HCT116 (cell line): ENCODE measurements at regions not wholly inside any gene's neighbourhood (a gene's known extent, or its start where the extent isn't known, plus 50 kb on each side); places are given as distances from the start of the nearest gene placed in this dataset.

Experiments used
- ATAC-seq: fragments of 200-7000 bp; cut with Tn5 transposase; 2 replicates; pipeline ENCODE4 v1.9.1; 2020; ENCODE audit warnings: mild to moderate bottlenecking, moderate library complexity
- BruUV-seq: library from RNA; stranded (reverse); fragments of 400-500 nt; replicated peaks from 2 replicates; lab custom pipeline; 2021; lab: Mats Ljungman, UMichigan
- CTCF ChIA-PET: fragments of 300-600 bp; sonication (Branson Sonifier 250); formaldehyde crosslinking; loops from one replicate; lab custom pipeline; 2021; ENCODE audit warnings: antibody characterized with exemption; lab: Charles Lee
- POLR2A ChIA-PET: fragments of 300-600, 350-600 bp; sonication (Branson Sonifier 250); formaldehyde crosslinking; loops from one replicate; lab custom pipeline; 2021; ENCODE audit warnings: antibody characterized with exemption; lab: Charles Lee
- RAD21 ChIA-PET, 2 experiments: fragments of 300-600 bp; sonication (Branson Sonifier 250); formaldehyde crosslinking; loops; one replicate each; lab custom pipeline; 2023; ENCODE audit warnings: low total read pairs in 2 of 2; ENCODE audit not compliant: uncharacterized antibody in 2 of 2, unreplicated experiment in 2 of 2, low non-redundant PET in 1 of 2; lab: Charles Lee
- DNase-seq: peaks from one replicate; pipeline ENCODE4 v3.0.0-alpha.2; 2010; ENCODE audit warnings: low read depth, low spot score
- H2AFZ ChIP-seq: fragments of 200-600 bp; shearing (Covaris generic), sonication (generic); 2 replicates; pipeline ENCODE4 v1.6.1; 2017; ENCODE audit warnings: low read depth, mixed run types, mixed read lengths, antibody characterized with exemption, low read length; ENCODE audit not compliant: poor library complexity, severe bottlenecking
- H3K27ac ChIP-seq: 2 replicates; pipeline ENCODE4 v1.5.1; 2012; ENCODE audit warnings: low read depth, low read length
- H3K27me3 ChIP-seq: fragments of 200-600 bp; sonication (generic); 2 replicates; pipeline ENCODE4 v1.6.1; 2016; ENCODE audit warnings: mixed run types, low read length, mixed read lengths; ENCODE audit not compliant: insufficient read depth
- H3K36me3 ChIP-seq, 2 experiments: fragments of 200-500 bp in 1 of 2; fragments of 200-600 bp in 1 of 2; sonication (Bioruptor generic) in 1 of 2; sonication (generic) in 1 of 2; 2 replicates each; pipeline versions ENCODE4 v1.5.1 to v1.6.1; 2014 to 2016; ENCODE audit warnings: low read length in 2 of 2, inconsistent platforms in 1 of 2, mixed read lengths in 1 of 2, mixed run types in 1 of 2; ENCODE audit not compliant: insufficient read depth in 2 of 2, control insufficient read depth in 1 of 2
- H3K4me1 ChIP-seq, 2 experiments: fragments of 200-600 bp in 1 of 2; sonication (generic) in 1 of 2; 2 replicates each; pipeline versions ENCODE4 v1.5.1 to v1.6.1; 2012 to 2017; ENCODE audit warnings: low read length in 2 of 2, inconsistent platforms in 1 of 2, mild to moderate bottlenecking in 1 of 2, mixed read lengths in 1 of 2, mixed run types in 1 of 2, moderate library complexity in 1 of 2; ENCODE audit not compliant: insufficient read depth in 2 of 2, control insufficient read depth in 1 of 2
- H3K4me2 ChIP-seq: fragments of 200-600 bp; sonication (generic); 2 replicates; pipeline ENCODE4 v1.6.1; 2017; ENCODE audit warnings: mixed run types, low read length, mixed read lengths
- H3K4me3 ChIP-seq, 2 experiments: fragments of 200-600 bp in 1 of 2; sonication (generic) in 1 of 2; replicated peaks in 1 of 2; 2 replicates each; pipeline ENCODE4 v1.5.1; 2011 to 2016; ENCODE audit warnings: low read length in 2 of 2, control low read depth in 1 of 2, low read depth in 1 of 2, mild to moderate bottlenecking in 1 of 2, mixed read lengths in 1 of 2, mixed run types in 1 of 2
- H3K79me2 ChIP-seq: fragments of 200-600 bp; sonication (generic); 2 replicates; pipeline ENCODE4 v1.6.1; 2017; ENCODE audit warnings: mild to moderate bottlenecking, mixed run types, low read length, moderate library complexity, mixed read lengths; ENCODE audit not compliant: insufficient read depth
- H3K9ac ChIP-seq: fragments of 200-600 bp; sonication (generic); 2 replicates; pipeline ENCODE4 v1.6.1; 2016; ENCODE audit warnings: low read length, mixed read lengths
- H3K9me2 ChIP-seq: fragments of 200-600 bp; sonication (generic), shearing (Covaris generic); 2 replicates; pipeline ENCODE4 v1.6.1; 2017; ENCODE audit warnings: mixed run types, mild to moderate bottlenecking, moderate library complexity; ENCODE audit not compliant: insufficient read depth
- H3K9me3 ChIP-seq, 2 experiments: fragments of 200-500 bp in 1 of 2; fragments of 200-600 bp in 1 of 2; sonication (Bioruptor generic) in 1 of 2; sonication (generic) in 1 of 2; 2 replicates each; pipeline ENCODE4 v1.6.1; 2014 to 2017; ENCODE audit warnings: low read length in 2 of 2, mixed read lengths in 2 of 2, inconsistent platforms in 1 of 2, low read depth in 1 of 2, mild to moderate bottlenecking in 1 of 2, mixed run types in 1 of 2, moderate library complexity in 1 of 2; ENCODE audit not compliant: control insufficient read depth in 1 of 2, insufficient read depth in 1 of 2
- H4K20me1 ChIP-seq: fragments of 200-600 bp; sonication (generic), shearing (Covaris generic); 2 replicates; pipeline ENCODE4 v1.6.1; 2017; ENCODE audit warnings: mixed run types, mild to moderate bottlenecking, moderate library complexity; ENCODE audit not compliant: insufficient read depth
- CTCF ChIP-seq, 3 experiments: fragments of 200-600 bp in 1 of 3; sonication (generic) in 1 of 3; IDR thresholded peaks in 2 of 3; conservative IDR thresholded peaks in 1 of 3; 2 replicates each; pipeline ENCODE4 v1.5.1; 2012 to 2017; ENCODE audit warnings: low read depth in 2 of 3, low read length in 2 of 3, antibody characterized with exemption in 1 of 3, borderline replicate concordance in 1 of 3, control low read depth in 1 of 3, mild to moderate bottlenecking in 1 of 3, mixed read lengths in 1 of 3, mixed run types in 1 of 3, moderate library complexity in 1 of 3; ENCODE audit not compliant: insufficient read depth in 1 of 3
- MAX ChIP-seq: IDR thresholded peaks from 2 replicates; pipeline ENCODE4 v1.6.1; 2012
- POLR2A ChIP-seq: IDR thresholded peaks from 2 replicates; pipeline ENCODE4 v1.7.0; 2011; ENCODE audit warnings: borderline replicate concordance; ENCODE audit not compliant: insufficient read depth, insufficient read length; ENCODE audit errors: extremely low read depth
- SRF ChIP-seq: IDR thresholded peaks from 2 replicates; pipeline ENCODE4 v1.6.1; 2012; ENCODE audit warnings: low read depth
- ZBTB33 ChIP-seq: IDR thresholded peaks from 2 replicates; pipeline ENCODE4 v1.6.1; 2011; ENCODE audit warnings: mild to moderate bottlenecking, low read length, moderate library complexity; ENCODE audit not compliant: insufficient replicate concordance; ENCODE audit errors: extremely low read depth
- intact Hi-C: fragments of 100-400 bp; cut with micrococcal nuclease; formaldehyde crosslinking; loops from 2 replicates; pipeline ENCODE4 v1.10.0; 2022

GRCh38 chr18:24695168-24695567, 234.7 kb downstream of the HRH4 start (continued):
- no peak for TF ChIP-seq CTCF (IDR thresholded peaks at IDR 0.05 in 2 of 3, conservative IDR thresholded peaks at IDR 0.05 in 1 of 3; ENCODE audit: borderline replicate concordance in 1 of 3, insufficient read depth in 1 of 3, low read depth in 2 of 3, low read length in 2 of 3)
- TF ChIP-seq ZBTB33, result no peak

DNA sequence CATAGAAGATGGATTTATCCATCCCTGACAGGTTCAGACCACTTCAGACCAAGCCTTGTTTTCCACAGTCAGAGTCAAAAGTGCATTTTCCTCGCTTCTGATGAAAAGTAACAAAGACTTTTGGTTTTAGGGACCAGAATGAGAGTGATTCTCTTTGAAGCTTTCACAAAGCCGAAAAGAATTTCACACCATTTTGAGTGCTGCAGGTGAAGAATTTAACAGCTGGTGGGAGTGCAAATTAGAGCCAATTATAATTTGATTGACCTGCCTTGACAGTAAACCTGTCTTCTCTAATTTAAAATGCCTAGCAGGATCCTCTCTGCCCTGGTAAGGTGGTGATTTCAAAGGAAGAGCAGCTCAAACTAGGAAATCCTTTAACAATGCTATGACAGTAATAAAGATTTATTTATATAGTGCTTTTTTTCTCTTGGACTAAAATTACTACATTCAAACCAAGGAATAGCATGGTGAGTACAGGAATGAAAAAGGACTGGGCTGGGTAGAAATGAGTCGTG, 241.6 kb downstream of the HRH4 start:
- Histone ChIP-seq H3K9me2 (no peaks in the 10 kb centered on the region), H3K36me3 (no peaks in the 10 kb centered on the region), H2AFZ (no peak overlapping the region), H3K4me3 (no peak overlapping the region), H3K4me1 (no peaks in the 10 kb centered on the region), H3K4me2 (no peak overlapping the region), H4K20me1 (no peaks in the 10 kb centered on the region), H3K27me3 (peaks cover 16% of the 10 kb centered on the region)
- ATAC-seq (no peak), DNase-seq (no peak)
- RAD21 ChIA-PET, result no interaction called here
- no peak for TF ChIP-seq SRF
- no peak for TF ChIP-seq POLR2A
- TF ChIP-seq MAX, result no peak
- TF ChIP-seq, all 23 proteins: peak for 0
- ChIA-PET CTCF (interaction anchor here (1.5 kb wide), 1 partner anchor 25 kb away, joined by 3 read pairs; no protein-coding TSS in a partner anchor), POLR2A (no interaction called here)
- intact Hi-C loops, result no loop called here
- H3K9me3 ChIP-seq, result peaks cover 0 to 9% of the 10 kb centered on the region in 2 experiments; a peak in 1 of 4 replicates
- H3K79me2 ChIP-seq, result no peaks in the 10 kb centered on the region
- H3K27ac ChIP-seq, result no peak overlapping the region
- no TSS peak for BruUV-seq
- H3K9ac ChIP-seq, result no peak overlapping the region
